Stomach (tissue), 4 donors: ENCODE measurements at regions not wholly inside any gene's neighbourhood (a gene's known extent, or its start where the extent isn't known, plus 50 kb on each side); places are given as distances from the start of the nearest gene placed in this dataset.

ENCODE experiments used
- CTCF ChIP-seq, 7 experiments: fragments of 450-650 bp in 4 of 7; fragments of 200-600 bp in 3 of 7; sonication (generic) in 3 of 7; IDR thresholded peaks; one replicate each; pipeline ENCODE4 v1.5.1; 2016 to 2019; ENCODE audit warnings: antibody characterized with exemption in 7 of 7, control low read depth in 2 of 7, mild to moderate bottlenecking in 1 of 7
- POLR2A ChIP-seq, 4 donors: fragments of 450-650 bp; IDR thresholded peaks; one replicate each; pipeline ENCODE4 v1.6.1; 2016; ENCODE audit warnings: antibody characterized with exemption in 4 of 4, control low read depth in 2 of 4, mild to moderate bottlenecking in 1 of 4, moderate library complexity in 1 of 4

GRCh38 chr3:152100491-152101132 is 168.1 kb upstream of the MBNL1 start:
- TF ChIP-seq POLR2A (IDR thresholded peaks at IDR 0.05) (no peak), CTCF (IDR thresholded peaks at IDR 0.05) (no peak)
